ENCODE measurements at regions not wholly inside any gene's neighbourhood (a gene's known extent, or its start where the extent isn't known, plus 50 kb on each side); places are given as distances from the start of the nearest gene placed in this dataset.
A peak's percentile ranks its signal among the peaks of the same experiment; 100 is the strongest.
"Not testable (repeated sequence)": the region's sequence is repeated elsewhere in the genome, so short reads cannot be mapped to it uniquely, and the experiment has no call there.

GRCh38 chr10:90023950-90024349, 322.6 kb downstream of the KIF20B start:
- no peak for DNase-seq (ENCODE audit: low read depth in 2 of 2)

GRCh38 chr10:90028312-90028711, 326.9 kb downstream of the KIF20B start:
- DNase-seq (ENCODE audit: low read depth in 2 of 2) = no peak

DNA sequence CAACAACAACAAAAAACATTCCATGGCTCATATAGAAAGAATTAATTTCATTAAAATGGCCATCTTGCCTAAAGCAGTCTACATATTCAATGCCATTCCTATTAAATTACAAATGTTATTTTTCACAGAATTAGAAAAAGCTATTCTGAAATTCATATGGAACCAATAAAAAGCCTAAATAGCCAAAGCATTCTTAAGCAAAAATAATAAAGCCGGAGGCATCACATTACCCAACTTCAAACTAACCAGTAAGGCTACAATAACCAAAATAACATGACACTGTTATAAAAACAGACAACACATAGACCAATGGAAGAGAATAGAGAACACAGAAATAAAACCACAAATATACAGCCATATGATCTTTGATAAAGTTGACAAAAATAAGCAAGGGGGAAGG, 330.4 kb downstream of the KIF20B start:
- DNase-seq (ENCODE audit: low read depth in 2 of 2) = no peak

GRCh38 chr10:90032519-90032918, 331.1 kb downstream of the KIF20B start:
- DNase-seq (ENCODE audit: low read depth in 2 of 2) = no peak

GRCh38 chr10:90034862-90035261, 333.5 kb downstream of the KIF20B start:
- DNase-seq (ENCODE audit: low read depth in 2 of 2) = not testable (repeated sequence)

GRCh38 chr10:90041585-90041984, 340.2 kb downstream of the KIF20B start:
- no peak for DNase-seq (ENCODE audit: low read depth in 2 of 2)

GRCh38 chr10:90042075-90042474, 340.7 kb downstream of the KIF20B start:
- DNase-seq (ENCODE audit: low read depth in 2 of 2) = no peak

GRCh38 chr10:90047243-90047729, 345.9 kb downstream of the KIF20B start:
- DNase-seq (ENCODE audit: low read depth in 2 of 2) = no peak

DNA sequence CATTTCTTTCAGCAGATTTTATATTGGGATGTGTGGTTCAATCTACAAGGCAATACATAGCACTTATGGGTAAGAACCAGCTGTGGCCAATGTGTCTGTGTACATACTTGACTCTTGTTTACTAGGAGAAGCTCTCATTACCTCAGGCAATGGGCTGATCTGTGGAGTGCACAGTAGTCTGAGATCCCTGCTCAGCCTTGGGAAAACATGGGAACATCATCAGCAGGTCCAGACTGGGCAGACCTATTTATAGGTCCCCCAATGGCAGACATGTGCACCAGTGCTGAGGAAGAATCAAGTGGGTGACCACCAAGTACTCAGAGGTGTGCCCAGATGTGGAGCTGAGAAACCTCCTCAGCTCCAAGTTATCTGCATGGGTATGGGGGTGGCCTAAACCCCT, 349.7 kb downstream of the KIF20B start:
- DNase-seq (ENCODE audit: low read depth in 2 of 2) = no peak

DNA sequence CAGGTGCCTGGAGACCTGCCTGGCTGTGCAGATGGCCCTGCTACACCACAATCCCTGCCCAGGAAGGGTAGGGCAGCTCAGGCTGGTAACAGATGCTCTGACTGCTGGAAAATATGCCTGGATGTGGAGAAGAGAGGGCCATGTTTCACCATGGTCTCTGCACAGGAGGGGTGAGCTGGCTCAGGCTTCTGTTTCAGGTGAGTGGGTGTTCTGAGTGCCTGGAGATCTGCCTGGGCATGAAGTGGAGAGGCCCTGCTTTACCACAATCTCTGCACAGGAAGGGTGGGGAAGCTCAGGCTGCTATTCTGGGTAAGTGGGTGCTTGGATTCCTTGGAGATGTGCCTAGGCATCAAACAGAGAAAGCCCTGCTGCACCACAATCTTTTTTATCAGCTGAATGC, 350.1 kb downstream of the KIF20B start:
- no peak for DNase-seq (ENCODE audit: low read depth in 2 of 2)

GRCh38 chr10:90062786-90063185, 361.4 kb downstream of the KIF20B start:
- DNase-seq (ENCODE audit: low read depth in 2 of 2) = no peak

DNA sequence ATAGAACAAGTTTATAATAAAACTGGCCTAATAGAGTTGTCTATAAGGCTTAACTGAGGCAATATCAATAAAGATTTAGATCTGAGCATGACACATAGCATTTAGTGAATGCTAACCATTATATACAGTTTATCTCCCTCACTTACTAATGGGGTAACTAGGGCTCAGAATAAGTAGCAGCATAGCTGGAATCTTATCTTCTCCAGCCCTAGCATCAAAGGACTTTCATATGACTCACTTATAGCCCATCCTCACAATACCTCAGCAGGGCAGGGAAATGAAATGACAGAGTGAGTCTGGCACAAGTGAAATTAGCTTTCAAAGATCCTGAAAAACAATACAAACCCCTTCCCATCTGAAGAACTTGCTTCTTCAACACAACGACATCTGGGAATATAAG, 362.9 kb downstream of the KIF20B start:
- no peak for DNase-seq (ENCODE audit: low read depth in 2 of 2)

DNA sequence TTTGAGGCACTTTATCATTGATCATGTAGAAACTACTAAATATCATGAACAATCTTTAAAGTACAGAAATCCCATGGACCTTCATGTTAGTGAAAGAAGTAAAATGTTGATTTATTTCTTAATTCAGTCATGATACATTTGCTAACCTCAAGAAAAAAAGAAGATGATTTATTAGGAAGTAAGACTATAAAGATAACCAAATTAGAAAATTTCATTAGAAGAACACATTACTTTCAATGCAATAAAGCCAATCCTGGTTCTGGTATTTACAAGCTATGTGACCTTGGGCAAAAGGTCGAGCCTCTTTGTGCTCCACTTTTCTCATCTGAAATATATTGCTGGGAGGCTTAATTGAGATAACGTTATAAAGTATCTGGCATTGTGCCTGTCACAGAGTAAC, 365.0 kb downstream of the KIF20B start:
- DNase-seq (ENCODE audit: low read depth in 2 of 2) = no peak

- DNase-seq (ENCODE audit: low read depth in 2 of 2) = no peak
Measured at GRCh38 chr10:90075995-90076394, 374.6 kb downstream of the KIF20B start.

DNA sequence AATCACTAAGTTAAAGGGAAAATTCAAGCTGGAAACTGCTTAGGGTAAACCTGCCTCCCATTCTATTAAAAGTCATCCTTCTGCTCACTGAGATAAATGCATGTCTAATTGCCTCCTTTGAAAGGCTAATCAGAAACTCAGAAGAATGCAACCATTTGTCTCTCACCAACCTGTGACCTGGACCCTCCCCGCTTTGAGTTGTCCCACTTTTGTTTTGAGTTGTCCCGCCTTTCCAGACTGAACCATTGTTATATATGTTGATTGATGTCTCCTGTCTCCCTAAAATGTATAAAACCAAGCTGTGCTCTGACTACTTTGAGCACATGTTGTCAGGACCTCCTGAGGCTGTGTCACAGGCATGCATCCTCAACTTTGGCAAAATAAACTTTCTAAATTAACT, 378.4 kb downstream of the KIF20B start:
- DNase-seq (ENCODE audit: low read depth in 2 of 2) = no peak

DNA sequence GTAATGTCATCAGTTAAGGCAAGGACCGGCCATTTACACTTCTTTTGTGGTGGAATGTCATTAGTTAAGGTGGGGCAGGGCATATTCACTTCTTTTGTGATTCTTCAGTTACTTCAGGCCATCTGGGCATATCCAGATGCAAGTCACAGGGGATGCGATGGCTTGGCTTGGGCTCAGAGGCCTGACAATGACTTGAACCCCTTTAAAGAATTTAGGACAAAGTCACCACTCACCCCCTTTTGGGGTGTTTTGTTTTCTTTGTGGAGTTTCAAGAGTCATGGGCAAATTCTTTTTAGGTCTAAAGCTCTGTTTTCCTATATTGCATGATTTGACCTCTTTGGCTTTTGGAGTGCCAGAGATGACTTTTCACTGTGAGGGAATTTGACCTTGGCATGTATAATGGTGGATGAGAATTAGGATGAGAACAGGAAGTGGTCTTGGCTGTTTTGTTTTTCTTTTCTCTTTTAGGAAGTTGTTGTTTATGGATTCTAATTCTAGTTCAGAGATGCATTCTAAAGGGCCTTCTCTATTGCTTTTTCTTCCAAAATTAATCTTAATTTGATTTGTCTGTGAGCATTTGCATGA, 385.3 kb downstream of the KIF20B start:
- DNase-seq (ENCODE audit: low read depth in 2 of 2) = not testable (repeated sequence)

DNA sequence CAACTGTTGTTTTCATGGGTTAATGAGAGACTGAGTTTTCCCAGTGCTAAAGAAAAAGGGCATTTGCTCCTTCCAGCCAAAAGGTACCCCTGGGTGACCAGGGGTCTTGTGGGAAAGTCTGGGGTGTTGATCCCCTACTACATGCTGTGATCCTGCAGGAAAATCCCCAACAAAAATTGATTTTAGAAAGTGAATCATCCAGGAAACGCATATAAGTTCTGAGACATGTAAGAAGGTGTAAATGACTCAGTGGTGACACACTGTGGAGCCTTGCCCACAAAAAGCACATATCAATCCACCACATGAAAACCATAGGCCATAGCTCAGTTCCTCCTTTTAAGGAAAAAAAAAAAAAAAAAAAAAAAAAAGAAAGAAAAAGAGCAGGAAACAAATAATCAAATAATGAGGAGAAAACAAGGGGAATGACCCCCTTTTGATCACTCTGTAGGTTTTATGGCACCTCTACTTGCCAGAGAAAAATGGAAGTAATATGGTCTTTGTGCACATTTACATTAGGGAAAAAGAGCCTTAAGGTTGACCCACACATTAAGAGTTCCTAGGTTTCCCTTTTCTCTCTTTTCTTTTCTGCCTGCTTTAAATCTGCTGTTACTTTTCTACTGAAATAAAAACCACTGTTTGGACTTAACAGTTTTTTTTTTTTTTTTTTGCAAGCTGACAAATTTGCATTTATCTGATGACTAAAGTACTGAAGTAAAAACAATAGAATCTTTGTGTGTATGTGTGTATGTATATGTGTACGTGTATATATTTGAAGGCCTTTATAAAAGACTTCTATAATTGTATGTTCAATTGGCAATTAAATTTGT, 386.0 kb downstream of the KIF20B start:
- DNase-seq (ENCODE audit: low read depth in 2 of 2) = peak in 1 of 2 experiments; percentile 3

DNA sequence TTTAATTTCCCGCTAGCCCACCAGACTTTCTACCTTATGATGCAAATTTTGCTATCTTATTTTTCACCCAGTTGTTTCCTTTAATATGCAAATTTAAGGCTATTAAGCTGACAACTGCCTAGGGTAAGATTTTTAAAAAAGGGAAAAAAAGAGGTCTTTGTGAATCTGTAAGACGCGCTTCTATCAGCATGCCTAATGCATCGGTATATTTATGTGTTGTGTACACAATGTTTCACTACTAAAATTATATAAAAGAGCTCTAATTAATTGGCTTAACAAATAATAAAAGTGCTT, 386.6 kb downstream of the KIF20B start:
- no peak for DNase-seq (ENCODE audit: low read depth in 2 of 2)

DNA sequence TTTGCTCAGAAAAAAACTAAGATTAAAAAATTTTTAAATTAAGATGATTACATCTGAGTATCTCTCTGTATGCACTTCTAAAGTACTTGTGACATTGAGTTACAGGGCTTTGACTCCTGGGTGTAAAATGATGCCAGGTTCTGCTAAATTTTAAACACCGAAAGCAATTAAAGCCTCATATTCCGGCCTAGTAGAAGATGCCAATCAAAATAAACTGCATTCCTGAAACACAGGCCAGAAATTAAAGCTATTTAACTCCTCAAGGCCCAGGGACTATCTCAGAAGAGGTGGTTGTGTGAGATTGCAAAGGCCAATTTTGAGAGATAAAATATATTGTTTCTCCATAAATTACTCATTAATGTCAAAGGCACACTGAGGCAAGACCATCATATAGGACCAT, 388.3 kb downstream of the KIF20B start:
- no peak for DNase-seq (ENCODE audit: low read depth in 2 of 2)

DNA sequence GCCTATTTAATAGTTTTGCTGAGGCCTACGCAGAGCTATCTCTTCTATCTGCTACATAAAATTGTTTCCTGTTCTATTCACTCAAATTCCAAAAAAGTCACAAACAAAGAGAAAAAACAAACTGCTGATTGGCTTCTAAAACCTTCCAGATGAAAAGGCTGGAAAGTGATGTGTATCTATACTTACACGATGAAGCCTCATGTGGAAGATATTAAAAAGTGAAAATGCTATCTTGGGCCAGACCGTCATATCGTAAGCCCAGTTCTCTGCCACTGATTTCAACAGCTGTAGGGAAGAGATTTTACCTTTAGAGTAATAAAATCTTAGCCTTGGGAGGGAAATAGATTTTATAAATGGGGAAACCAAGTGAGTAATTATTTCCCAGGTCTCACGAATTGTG, 394.8 kb downstream of the KIF20B start:
- no peak for DNase-seq (ENCODE audit: low read depth in 2 of 2)

GRCh38 chr10:90107581-90107980, 406.2 kb downstream of the KIF20B start:
- DNase-seq (ENCODE audit: low read depth in 2 of 2) = not testable (repeated sequence)

DNA sequence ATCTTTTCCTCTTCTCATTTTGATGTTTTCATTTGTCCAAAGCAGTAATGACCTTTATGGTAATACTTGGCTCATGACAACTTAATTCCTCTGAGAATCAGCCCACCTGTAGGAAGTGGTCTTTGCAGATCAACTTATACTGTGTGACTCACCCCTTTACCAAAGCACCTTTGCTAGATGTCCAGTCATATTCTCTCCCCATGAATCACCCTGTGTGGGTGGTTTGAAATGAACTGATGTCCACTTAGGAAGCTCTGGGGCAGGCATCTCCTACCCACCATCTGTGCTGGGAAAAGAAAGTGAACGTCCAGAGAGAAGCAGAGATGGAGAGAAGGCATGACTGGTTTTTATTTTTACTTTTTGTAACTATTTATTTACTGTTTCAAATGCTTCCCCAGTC, 410.3 kb downstream of the KIF20B start:
- no peak for DNase-seq (ENCODE audit: low read depth in 2 of 2)

- DNase-seq (ENCODE audit: low read depth in 2 of 2) = no peak
Measured at GRCh38 chr10:90112681-90113080, 411.3 kb downstream of the KIF20B start.

GRCh38 chr10:90118567-90118966, 417.2 kb downstream of the KIF20B start:
- DNase-seq (ENCODE audit: low read depth in 2 of 2) = not testable (repeated sequence)
